ENCODE measurements at regions not wholly inside any gene's neighbourhood (a gene's known extent, or its start where the extent isn't known, plus 50 kb on each side); places are given as distances from the start of the nearest gene placed in this dataset.
A peak's percentile ranks its signal among the peaks of the same experiment; 100 is the strongest.

- Mint-ChIP-seq H3K4me3 (ENCODE audit: unreplicated experiment) (no peak overlapping the region), H3K36me3 (ENCODE audit: unreplicated experiment) (peaks cover 40% of the 10 kb centered on the region), H3K4me1 (ENCODE audit: low read depth, unreplicated experiment) (peaks cover 18% of the 10 kb centered on the region), H3K9me3 (ENCODE audit: unreplicated experiment) (peaks cover 7% of the 10 kb centered on the region), H3K27ac (ENCODE audit: unreplicated experiment) (no peak overlapping the region), H3K27me3 (ENCODE audit: unreplicated experiment) (no peaks in the 10 kb centered on the region)
- no peak for TF ChIP-seq CTCF (IDR thresholded peaks at IDR 0.05; ENCODE audit: partially characterized antibody, unreplicated experiment)
- no peak for DNase-seq
Measured at GRCh38 chr9:81268048-81268447, 421.3 kb downstream of the TLE1 start.

GRCh38 chr9:81266674-81267073 is 422.7 kb downstream of the TLE1 start:
- H3K9me3 Mint-ChIP-seq (ENCODE audit: unreplicated experiment): peaks cover 9% of the 10 kb centered on the region
- H3K4me3 Mint-ChIP-seq (ENCODE audit: unreplicated experiment): no peak overlapping the region

GRCh38 chr9:81266086-81266485 is 423.3 kb downstream of the TLE1 start:
- H3K9me3 Mint-ChIP-seq (ENCODE audit: unreplicated experiment): peaks cover 9% of the 10 kb centered on the region
- peaks cover 43% of the 10 kb centered on the region for H3K36me3 Mint-ChIP-seq (ENCODE audit: unreplicated experiment)
- H3K27me3 Mint-ChIP-seq (ENCODE audit: unreplicated experiment): no peaks in the 10 kb centered on the region
- no peak overlapping the region for H3K4me3 Mint-ChIP-seq (ENCODE audit: unreplicated experiment)
- no peak for DNase-seq
- TF ChIP-seq CTCF (IDR thresholded peaks at IDR 0.05; ENCODE audit: partially characterized antibody, unreplicated experiment): no peak
- H3K27ac Mint-ChIP-seq (ENCODE audit: unreplicated experiment): no peak overlapping the region
- peaks cover 18% of the 10 kb centered on the region for H3K4me1 Mint-ChIP-seq (ENCODE audit: low read depth, unreplicated experiment)

More at GRCh38 chr9:81266674-81267073, 422.7 kb downstream of the TLE1 start:
- no peak for DNase-seq
- Mint-ChIP-seq H3K4me1 (ENCODE audit: low read depth, unreplicated experiment) (peaks cover 18% of the 10 kb centered on the region), H3K27me3 (ENCODE audit: unreplicated experiment) (no peaks in the 10 kb centered on the region), H3K27ac (ENCODE audit: unreplicated experiment) (no peak overlapping the region), H3K36me3 (ENCODE audit: unreplicated experiment) (peaks cover 40% of the 10 kb centered on the region)
- no peak for TF ChIP-seq CTCF (IDR thresholded peaks at IDR 0.05; ENCODE audit: partially characterized antibody, unreplicated experiment)

GRCh38 chr9:81264516-81264915 is 424.8 kb downstream of the TLE1 start:
- Mint-ChIP-seq H3K36me3 (ENCODE audit: unreplicated experiment) (peaks cover 34% of the 10 kb centered on the region), H3K4me1 (ENCODE audit: low read depth, unreplicated experiment) (peaks cover 18% of the 10 kb centered on the region), H3K9me3 (ENCODE audit: unreplicated experiment) (peaks cover 9% of the 10 kb centered on the region), H3K4me3 (ENCODE audit: unreplicated experiment) (no peak overlapping the region), H3K27me3 (ENCODE audit: unreplicated experiment) (no peaks in the 10 kb centered on the region), H3K27ac (ENCODE audit: unreplicated experiment) (peak overlapping the region; percentile 97)
- TF ChIP-seq CTCF (IDR thresholded peaks at IDR 0.05; ENCODE audit: partially characterized antibody, unreplicated experiment): no peak
- DNase-seq: peak; percentile 21

GRCh38 chr9:81259896-81260295 is 429.5 kb downstream of the TLE1 start:
- H3K4me3 Mint-ChIP-seq (ENCODE audit: unreplicated experiment): no peak overlapping the region
- TF ChIP-seq CTCF (IDR thresholded peaks at IDR 0.05; ENCODE audit: partially characterized antibody, unreplicated experiment): no peak
- peaks cover 8% of the 10 kb centered on the region for H3K36me3 Mint-ChIP-seq (ENCODE audit: unreplicated experiment)
- DNase-seq: no peak
- H3K27ac Mint-ChIP-seq (ENCODE audit: unreplicated experiment): no peak overlapping the region
- no peaks in the 10 kb centered on the region for H3K27me3 Mint-ChIP-seq (ENCODE audit: unreplicated experiment)
- H3K4me1 Mint-ChIP-seq (ENCODE audit: low read depth, unreplicated experiment): peaks cover 14% of the 10 kb centered on the region
- peaks cover 3% of the 10 kb centered on the region for H3K9me3 Mint-ChIP-seq (ENCODE audit: unreplicated experiment)
